Ovary (tissue), 7 donors: ENCODE measurements at regions not wholly inside any gene's neighbourhood (a gene's known extent, or its start where the extent isn't known, plus 50 kb on each side); places are given as distances from the start of the nearest gene placed in this dataset.
"Not testable (repeated sequence)": the region's sequence is repeated elsewhere in the genome, so short reads cannot be mapped to it uniquely, and the experiment has no call there.

ENCODE experiments used
- DNase-seq, 5 donors: peaks; one replicate each; pipeline ENCODE4 v3.0.0-alpha.2; 2019 to 2020
- H3K27ac ChIP-seq, 2 donors: fragments of 200-600 bp; one replicate each; pipeline versions ENCODE4 v1.5.1 to v1.8.0; 2019 to 2022
- H3K27me3 ChIP-seq: fragments of 200-600 bp; one replicate; pipeline ENCODE4 v1.8.0; 2022
- H3K36me3 ChIP-seq: fragments of 200-600 bp; sonication (generic); one replicate; pipeline ENCODE4 v1.5.1; 2019
- H3K4me1 ChIP-seq: one replicate; pipeline ENCODE4 v1.8.1; 2013; ENCODE audit warnings: mild to moderate bottlenecking, moderate library complexity; ENCODE audit not compliant: insufficient read depth
- H3K4me3 ChIP-seq: fragments of 200-600 bp; sonication (generic); one replicate; pipeline ENCODE4 v1.5.1; 2017
- H3K9me3 ChIP-seq, 2 donors: fragments of 200-600 bp in 1 of 2; sonication (generic) in 1 of 2; one replicate each; pipeline versions ENCODE4 v1.5.1 to v1.8.1; 2013 to 2019; ENCODE audit warnings: mild to moderate bottlenecking in 1 of 2, moderate library complexity in 1 of 2
- EP300 ChIP-seq: sonication (generic); formaldehyde crosslinking; IDR thresholded peaks from one replicate; pipeline ENCODE4 v1.6.1; 2017; ENCODE audit warnings: antibody characterized with exemption
- POLR2A ChIP-seq: fragments of 450-650 bp; IDR thresholded peaks from one replicate; pipeline ENCODE4 v1.6.1; 2017; ENCODE audit warnings: antibody characterized with exemption, mild to moderate bottlenecking, moderate library complexity
- WGBS, 3 donors: extraction: QIAGEN DNeasy Blood & Tissue Kit in 1 of 3; methylation state at CpG; one replicate each; pipeline versions ENCODE4 v1.1.5 to v1.1.7; 2013 to 2017; 5-methylcytosine and 5-hydroxymethylcytosine counted together
- intact Hi-C, 4 donors: fragments of 100-400 bp; cut with DNase I; formaldehyde crosslinking; loops; one replicate each; pipeline versions ENCODE4 v1.11.0 to v1.15.1; 2022 to 2023
- TF ChIP-seq, protein P1 (sequence below), 3 donors: fragments of 450-650 bp in 2 of 3; fragments of 200-600 bp in 1 of 3; IDR thresholded peaks; one replicate each; pipeline versions ENCODE4 v1.5.1 to v1.8.0; 2016 to 2022; ENCODE audit warnings: antibody characterized with exemption in 3 of 3, mild to moderate bottlenecking in 1 of 3
- donor health status: DM: no; HTN: no; CAD: no; lungs with moderate emphysema.
- donor health status: DM: no; HTN: no; CAD: no.
- donor health status: Bipolar disorder and iron deficiency.
- donor health status: DM: no; HTN: no; CAD: no.
- donor health status: DM: yes; HTN: yes; CAD: no.

DNA sequence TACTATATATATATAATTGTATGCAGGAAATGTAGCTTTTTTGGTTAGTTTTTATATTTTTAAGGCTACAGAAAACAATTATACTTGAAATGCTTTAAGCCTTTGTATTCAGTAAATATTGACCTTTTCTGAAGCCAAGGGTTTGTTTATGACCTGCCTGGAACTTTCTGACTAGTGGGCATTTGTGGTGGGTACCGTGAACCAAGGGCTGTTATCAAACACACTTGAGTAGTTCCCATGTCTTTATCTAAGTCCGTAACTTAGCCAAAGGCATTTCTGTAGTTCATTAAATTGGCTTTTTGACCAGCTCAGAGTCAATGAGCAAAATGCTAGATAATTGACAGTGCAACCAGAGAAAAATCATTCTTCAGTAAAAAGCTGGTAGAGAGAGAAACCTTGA is 1444.2 kb upstream of the SLC10A2 start:
- no peaks in the 10 kb centered on the region for H3K36me3 ChIP-seq
- WGBS, 3 donors: 79 to 86% (median 81%) methylated on average over 2 of the region's 2 CpGs
- H3K4me1 ChIP-seq: no peaks in the 10 kb centered on the region
- no peak overlapping the region for H3K4me3 ChIP-seq
- no peaks in the 10 kb centered on the region for H3K9me3 ChIP-seq
- DNase-seq: no peak
- intact Hi-C loops: no loop called here
- H3K27ac ChIP-seq: no peak overlapping the region
- TF ChIP-seq POLR2A: no peak
- TF ChIP-seq, protein P1, sequence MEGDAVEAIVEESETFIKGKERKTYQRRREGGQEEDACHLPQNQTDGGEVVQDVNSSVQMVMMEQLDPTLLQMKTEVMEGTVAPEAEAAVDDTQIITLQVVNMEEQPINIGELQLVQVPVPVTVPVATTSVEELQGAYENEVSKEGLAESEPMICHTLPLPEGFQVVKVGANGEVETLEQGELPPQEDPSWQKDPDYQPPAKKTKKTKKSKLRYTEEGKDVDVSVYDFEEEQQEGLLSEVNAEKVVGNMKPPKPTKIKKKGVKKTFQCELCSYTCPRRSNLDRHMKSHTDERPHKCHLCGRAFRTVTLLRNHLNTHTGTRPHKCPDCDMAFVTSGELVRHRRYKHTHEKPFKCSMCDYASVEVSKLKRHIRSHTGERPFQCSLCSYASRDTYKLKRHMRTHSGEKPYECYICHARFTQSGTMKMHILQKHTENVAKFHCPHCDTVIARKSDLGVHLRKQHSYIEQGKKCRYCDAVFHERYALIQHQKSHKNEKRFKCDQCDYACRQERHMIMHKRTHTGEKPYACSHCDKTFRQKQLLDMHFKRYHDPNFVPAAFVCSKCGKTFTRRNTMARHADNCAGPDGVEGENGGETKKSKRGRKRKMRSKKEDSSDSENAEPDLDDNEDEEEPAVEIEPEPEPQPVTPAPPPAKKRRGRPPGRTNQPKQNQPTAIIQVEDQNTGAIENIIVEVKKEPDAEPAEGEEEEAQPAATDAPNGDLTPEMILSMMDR (IDR thresholded peaks at IDR 0.05): no peak
- no peak for TF ChIP-seq EP300
- no peaks in the 10 kb centered on the region for H3K27me3 ChIP-seq

DNA sequence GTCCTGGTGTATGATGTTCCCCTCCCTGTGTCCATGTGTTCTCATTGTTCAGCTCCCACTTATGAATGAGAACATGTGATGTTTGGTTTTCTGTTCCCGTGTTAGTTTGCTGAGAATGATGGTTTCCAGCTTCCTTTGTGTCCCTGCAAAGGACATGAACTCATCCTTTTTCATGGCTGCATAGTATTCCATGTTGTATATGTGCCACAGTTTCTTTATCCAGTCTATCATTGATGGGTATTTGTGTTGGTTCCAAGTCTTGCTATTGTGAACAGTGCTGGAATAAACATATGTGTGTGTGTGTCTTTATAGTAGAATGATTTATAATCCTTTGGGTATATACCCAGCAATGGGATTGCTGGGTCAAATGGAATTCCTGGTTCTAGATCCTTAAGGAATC is 1427.3 kb upstream of the SLC10A2 start:
- H3K4me3 ChIP-seq, H3K36me3 ChIP-seq, H3K9me3 ChIP-seq, H3K4me1 ChIP-seq, DNase-seq, intact Hi-C loops, H3K27ac ChIP-seq, H3K27me3 ChIP-seq: not testable (repeated sequence)
- WGBS, 3 donors: 72 to 81% (median 81%) methylated on average over 1 of the region's 1 CpG

DNA sequence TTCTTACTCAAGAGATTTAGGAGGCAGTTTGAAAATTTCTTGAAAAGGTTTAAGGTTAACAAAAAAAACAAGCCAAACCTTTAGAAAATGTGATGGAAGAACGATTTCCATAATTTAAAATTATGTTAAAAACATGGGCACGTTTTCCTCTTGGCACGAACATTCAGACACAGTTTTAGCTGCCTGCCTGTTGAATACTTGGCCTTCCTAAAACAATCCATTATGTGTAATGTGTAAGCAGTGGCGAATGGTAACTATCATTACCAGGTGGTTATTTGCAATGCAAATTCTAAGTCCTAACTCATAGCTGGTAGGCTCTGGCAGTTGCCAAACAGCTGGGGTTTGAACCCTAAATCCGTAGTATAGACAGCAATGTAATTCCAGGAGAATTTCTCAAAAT is 1425.7 kb upstream of the SLC10A2 start:
- H3K27me3 ChIP-seq: no peaks in the 10 kb centered on the region
- TF ChIP-seq, protein P1 (IDR thresholded peaks at IDR 0.05): no peak
- intact Hi-C loops: no loop called here
- no peaks in the 10 kb centered on the region for H3K9me3 ChIP-seq
- WGBS, 3 donors: 56 to 63% (median 62%) methylated on average over 5 of the region's 5 CpGs
- DNase-seq: no peak
- H3K36me3 ChIP-seq: no peaks in the 10 kb centered on the region
- H3K27ac ChIP-seq: no peak overlapping the region
- H3K4me3 ChIP-seq: no peak overlapping the region
- H3K4me1 ChIP-seq: no peaks in the 10 kb centered on the region

DNA sequence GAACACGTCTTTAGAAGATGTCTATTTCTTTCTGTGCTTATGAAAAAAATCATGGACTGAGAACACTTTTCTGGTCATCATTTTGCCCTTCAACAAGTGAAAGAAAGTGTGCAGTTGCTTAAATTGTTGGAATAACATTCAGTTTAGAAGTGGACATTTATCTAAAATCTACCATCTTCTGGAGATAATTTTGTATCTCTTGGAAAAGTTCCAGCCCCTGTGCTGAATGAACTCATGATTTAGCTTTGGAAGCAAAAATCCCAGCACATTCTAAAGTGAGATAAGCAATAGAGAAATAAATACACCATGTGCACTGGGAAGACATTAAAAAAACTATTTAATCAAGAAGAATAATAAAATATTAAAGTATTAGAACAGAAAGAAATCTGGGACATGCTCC is 1420.8 kb upstream of the SLC10A2 start:
- TF ChIP-seq POLR2A (no peak), EP300 (no peak)
- TF ChIP-seq, protein P1 (IDR thresholded peaks at IDR 0.05): no peak
- H3K9me3 ChIP-seq: no peaks in the 10 kb centered on the region
- no peaks in the 10 kb centered on the region for H3K4me1 ChIP-seq
- 6 to 8% (median 7%) methylated on average over 1 of the region's 1 CpG for WGBS, 3 donors
- H3K27ac ChIP-seq: no peak overlapping the region
- no peak for DNase-seq
- H3K27me3 ChIP-seq: no peaks in the 10 kb centered on the region
- no peaks in the 10 kb centered on the region for H3K36me3 ChIP-seq
- intact Hi-C loops: no loop called here
- H3K4me3 ChIP-seq: no peak overlapping the region

DNA sequence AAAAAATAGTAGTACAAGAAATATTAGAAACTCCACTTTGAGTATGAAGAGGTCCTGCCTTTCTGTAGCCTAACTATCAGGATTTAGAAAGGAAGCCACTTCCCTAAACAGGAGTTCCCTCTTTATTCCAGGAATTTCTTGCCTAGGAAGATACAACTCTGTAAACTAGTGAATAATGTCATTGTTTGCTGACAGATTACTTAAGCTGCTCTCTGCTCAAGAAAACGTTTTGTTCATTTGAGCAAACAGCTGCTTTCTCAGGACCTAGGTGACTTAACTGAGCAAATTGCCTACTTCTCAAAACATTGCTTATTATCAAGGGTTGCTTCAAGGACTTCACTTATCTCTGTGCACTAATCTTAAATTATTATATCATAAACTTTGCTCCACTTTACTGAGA is 1419.4 kb upstream of the SLC10A2 start:
- Histone ChIP-seq H3K27me3 (no peaks in the 10 kb centered on the region), H3K4me3 (no peak overlapping the region), H3K4me1 (no peaks in the 10 kb centered on the region), H3K9me3 (no peaks in the 10 kb centered on the region), H3K27ac (no peak overlapping the region), H3K36me3 (no peaks in the 10 kb centered on the region)
- DNase-seq: no peak
- no peak for TF ChIP-seq EP300
- TF ChIP-seq, protein P1 (IDR thresholded peaks at IDR 0.05): no peak
- no peak for TF ChIP-seq POLR2A
- intact Hi-C loops: no loop called here
- 0 to 3% (median 3%) methylated on average over 1 of the region's 1 CpG for WGBS, 3 donors
